Effector memory CD4-positive, alpha-beta T cell (primary cell): ENCODE measurements at regions not wholly inside any gene's neighbourhood (a gene's known extent, or its start where the extent isn't known, plus 50 kb on each side); places are given as distances from the start of the nearest gene placed in this dataset.
"Not testable (repeated sequence)": the region's sequence is repeated elsewhere in the genome, so short reads cannot be mapped to it uniquely, and the experiment has no call there.

Experiments
- DNase-seq, 3 donors: peaks; one replicate each; pipeline ENCODE4 v3.0.0-alpha.2; 2020
- H3K27ac ChIP-seq: 2 replicates; pipeline ENCODE4 v1.7.0; 2013; ENCODE audit warnings: mild to moderate bottlenecking, low read length, moderate library complexity; ENCODE audit not compliant: insufficient read depth, poor library complexity, severe bottlenecking
- H3K27me3 ChIP-seq: replicated peaks from 2 replicates; pipeline ENCODE4 v1.7.0; 2013; ENCODE audit warnings: mild to moderate bottlenecking, low read length; ENCODE audit not compliant: insufficient read depth, control insufficient read depth, poor library complexity, severe bottlenecking
- H3K36me3 ChIP-seq: 2 replicates; pipeline ENCODE4 v1.7.0; 2013; ENCODE audit warnings: mild to moderate bottlenecking, low read length, moderate library complexity; ENCODE audit not compliant: control insufficient read depth, insufficient read depth
- H3K4me1 ChIP-seq: 2 replicates; pipeline ENCODE4 v1.7.0; 2013; ENCODE audit warnings: low read length, mild to moderate bottlenecking; ENCODE audit not compliant: control insufficient read depth, insufficient read depth, poor library complexity, severe bottlenecking
- H3K4me3 ChIP-seq: 2 replicates; pipeline ENCODE4 v1.7.0; 2013; ENCODE audit warnings: low read length, low read depth, mild to moderate bottlenecking; ENCODE audit not compliant: insufficient read depth, poor library complexity, severe bottlenecking
- H3K9me3 ChIP-seq: 2 replicates; pipeline ENCODE4 v1.7.0; 2013; ENCODE audit warnings: mild to moderate bottlenecking, low read length, moderate library complexity; ENCODE audit not compliant: control insufficient read depth

DNA sequence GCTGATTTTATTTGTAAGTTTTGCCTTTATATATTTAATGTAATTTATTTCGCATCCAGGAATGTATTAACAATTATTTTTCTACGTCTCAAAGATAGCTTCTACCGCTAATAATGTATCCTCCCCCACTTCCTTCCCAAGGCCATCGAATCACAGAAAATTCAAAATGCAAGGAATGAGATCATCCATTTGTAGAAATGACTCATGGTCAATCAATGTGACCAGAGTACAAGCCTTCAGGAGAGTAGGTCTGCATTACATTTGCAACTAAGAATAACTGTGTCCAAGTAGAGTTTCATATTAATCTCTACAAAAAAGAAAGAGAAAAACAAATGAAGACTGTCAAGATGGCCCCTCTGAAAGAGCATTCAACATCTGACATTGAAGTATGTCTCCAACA is 205.9 kb upstream of the PHF14 start:
- Histone ChIP-seq H3K4me3 (no peak overlapping the region), H3K27me3 (no peaks in the 10 kb centered on the region), H3K9me3 (no peaks in the 10 kb centered on the region), H3K27ac (no peak overlapping the region), H3K36me3 (no peaks in the 10 kb centered on the region), H3K4me1 (no peaks in the 10 kb centered on the region)
- DNase-seq: no peak

DNA sequence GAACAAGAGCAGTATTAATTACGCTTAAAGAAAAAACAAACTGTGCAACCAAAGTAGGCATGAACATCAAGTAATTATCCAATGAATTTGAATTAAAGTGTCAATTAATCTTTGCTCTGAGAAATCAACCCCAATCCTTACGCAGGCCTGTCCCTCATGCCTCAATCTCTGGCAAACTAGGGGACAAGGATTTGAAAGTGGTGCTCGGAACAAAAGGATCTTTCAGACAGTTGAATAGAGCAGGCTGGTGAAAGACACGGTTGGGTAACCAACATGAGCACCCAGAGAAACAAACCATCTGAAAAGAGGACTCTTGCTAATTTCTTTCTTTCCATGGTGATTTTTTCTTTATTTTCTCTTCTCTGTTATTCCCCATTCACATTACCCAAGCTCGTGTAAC is 203.5 kb upstream of the PHF14 start:
- no peaks in the 10 kb centered on the region for H3K4me1 ChIP-seq
- no peaks in the 10 kb centered on the region for H3K9me3 ChIP-seq
- H3K4me3 ChIP-seq: no peak overlapping the region
- H3K36me3 ChIP-seq: no peaks in the 10 kb centered on the region
- no peak overlapping the region for H3K27ac ChIP-seq
- no peak for DNase-seq
- no peaks in the 10 kb centered on the region for H3K27me3 ChIP-seq

DNA sequence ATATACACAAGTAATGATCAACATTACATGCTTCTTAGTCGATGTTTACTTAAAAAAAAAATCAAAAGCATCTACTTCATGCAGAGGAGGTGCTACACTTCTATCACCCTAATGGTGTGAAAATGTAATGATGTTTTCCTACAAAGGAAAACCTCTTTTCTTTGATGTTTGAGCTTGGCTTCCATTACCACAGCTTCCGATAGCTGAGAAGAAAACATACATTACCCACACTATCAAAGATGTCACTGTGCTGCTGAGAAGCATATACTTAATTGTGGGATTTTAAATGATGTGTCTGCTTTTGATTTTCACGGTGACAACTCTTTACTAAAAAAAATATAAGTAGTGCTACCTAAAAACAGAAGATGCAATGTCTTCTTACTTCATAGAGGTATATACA is 200.2 kb upstream of the PHF14 start:
- no peak overlapping the region for H3K27ac ChIP-seq
- no peaks in the 10 kb centered on the region for H3K4me1 ChIP-seq
- no peaks in the 10 kb centered on the region for H3K9me3 ChIP-seq
- no peaks in the 10 kb centered on the region for H3K27me3 ChIP-seq
- no peak overlapping the region for H3K4me3 ChIP-seq
- DNase-seq: no peak
- no peaks in the 10 kb centered on the region for H3K36me3 ChIP-seq

DNA sequence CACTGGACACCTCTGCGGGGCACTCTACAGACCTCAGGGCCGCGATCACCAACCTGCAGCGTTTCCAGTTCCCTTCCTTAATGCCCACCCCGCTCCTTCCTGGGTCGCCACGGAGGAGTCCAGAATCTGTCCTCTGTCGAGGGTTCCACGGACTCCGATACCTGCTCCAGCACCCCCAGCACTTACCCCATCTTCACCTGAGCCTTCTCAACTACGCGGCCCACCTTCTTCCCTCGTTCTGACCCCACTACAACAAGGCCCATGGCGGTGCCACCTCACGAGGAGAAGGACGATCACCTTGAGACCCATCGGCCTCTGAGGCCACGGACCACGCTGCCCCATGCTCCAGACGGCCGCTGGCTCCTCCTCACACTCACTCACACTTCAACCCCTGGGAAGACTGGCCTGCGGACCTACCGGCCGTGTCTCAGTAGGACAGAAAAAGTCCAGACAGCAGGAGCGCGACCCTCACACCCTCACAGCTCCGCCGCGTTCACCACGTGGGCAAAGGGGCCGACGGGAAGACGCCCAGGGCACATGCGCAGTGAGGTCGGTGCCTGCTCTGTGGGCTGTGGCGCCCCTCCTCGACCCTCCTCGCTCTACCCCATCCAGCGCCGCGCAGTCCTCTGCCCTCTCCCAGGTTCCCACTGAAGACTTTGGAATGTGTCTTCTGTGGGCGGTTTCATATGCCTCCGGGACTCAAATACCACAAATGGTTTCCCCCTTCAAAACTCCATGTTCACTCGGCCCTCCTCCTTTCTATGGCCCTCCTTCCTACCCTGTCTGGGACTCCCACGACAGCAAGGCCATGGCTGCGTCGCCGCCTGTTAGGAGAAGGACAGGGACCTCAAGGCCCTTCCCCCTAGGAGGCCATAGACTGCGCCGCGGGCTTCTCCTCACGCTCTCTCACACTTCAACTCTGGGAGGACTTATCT is 193.9 kb upstream of the PHF14 start:
- DNase-seq: no peak
- Histone ChIP-seq H3K4me3 (no peak overlapping the region), H3K36me3 (no peaks in the 10 kb centered on the region), H3K4me1 (no peaks in the 10 kb centered on the region), H3K27ac (no peak overlapping the region), H3K27me3 (no peaks in the 10 kb centered on the region), H3K9me3 (no peaks in the 10 kb centered on the region)

DNA sequence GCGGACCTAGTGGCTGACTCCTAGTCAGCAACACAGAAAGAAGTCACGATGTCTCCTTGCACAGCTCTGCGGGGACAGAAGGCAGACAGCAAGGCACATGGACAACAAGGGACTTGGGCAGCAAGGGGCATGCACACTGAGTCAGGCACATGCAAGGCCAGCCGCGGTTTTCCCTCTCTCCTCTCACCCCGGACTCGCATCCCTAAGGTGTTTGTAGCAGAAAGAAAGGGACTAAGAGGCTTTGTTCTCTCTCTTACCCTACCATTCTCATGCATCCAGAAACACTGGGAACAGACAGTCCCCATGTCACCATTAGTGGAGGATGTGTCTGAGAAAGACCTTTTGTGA is 193.3 kb upstream of the PHF14 start:
- Histone ChIP-seq H3K9me3 (no peaks in the 10 kb centered on the region), H3K36me3 (no peaks in the 10 kb centered on the region), H3K4me1 (no peaks in the 10 kb centered on the region), H3K27ac (no peak overlapping the region), H3K4me3 (no peak overlapping the region), H3K27me3 (no peaks in the 10 kb centered on the region)
- no peak for DNase-seq

DNA sequence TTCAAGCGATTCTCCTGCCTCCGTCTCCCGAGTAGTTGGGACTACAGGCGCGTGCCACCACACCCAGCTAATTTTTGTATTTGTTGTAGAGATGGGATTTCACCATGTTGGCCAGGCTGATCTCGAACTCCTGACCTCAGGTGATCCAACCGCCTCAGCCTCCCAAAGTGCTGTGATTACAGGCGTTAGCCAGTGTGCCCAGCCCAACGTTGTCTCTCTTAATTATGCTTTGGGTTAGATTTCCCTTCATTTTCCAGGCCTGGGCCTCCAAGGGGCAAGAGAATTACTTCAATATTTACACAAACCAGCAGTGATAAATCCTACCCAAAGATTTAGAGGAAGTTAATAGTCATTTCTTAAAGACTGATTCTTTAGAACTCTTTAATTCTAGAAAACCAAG is 186.7 kb upstream of the PHF14 start:
- H3K9me3 ChIP-seq, H3K4me3 ChIP-seq, H3K27ac ChIP-seq, H3K4me1 ChIP-seq, H3K36me3 ChIP-seq, DNase-seq, H3K27me3 ChIP-seq: not testable (repeated sequence)

DNA sequence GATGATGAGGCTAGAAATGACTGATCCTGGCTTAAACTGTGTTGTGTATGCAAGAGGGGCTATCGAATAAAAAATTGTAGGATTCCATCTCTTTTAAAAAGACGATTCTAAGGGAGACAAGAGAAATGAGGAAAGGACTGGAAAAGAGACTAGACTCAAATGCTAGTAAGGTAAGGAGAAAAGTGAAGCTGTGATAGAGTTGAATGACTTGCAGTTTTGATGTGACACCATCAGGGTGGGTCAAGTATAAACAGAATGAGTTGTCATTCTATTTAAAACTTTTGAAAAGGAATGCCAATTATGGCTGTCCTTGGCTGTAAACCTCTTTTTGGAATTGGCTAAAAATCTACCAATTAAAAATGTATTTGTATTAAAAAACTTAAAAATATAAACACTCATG is 184.5 kb upstream of the PHF14 start:
- Histone ChIP-seq H3K27me3 (no peaks in the 10 kb centered on the region), H3K27ac (no peak overlapping the region), H3K4me3 (no peak overlapping the region), H3K36me3 (no peaks in the 10 kb centered on the region), H3K4me1 (no peaks in the 10 kb centered on the region), H3K9me3 (no peaks in the 10 kb centered on the region)
- DNase-seq: no peak

DNA sequence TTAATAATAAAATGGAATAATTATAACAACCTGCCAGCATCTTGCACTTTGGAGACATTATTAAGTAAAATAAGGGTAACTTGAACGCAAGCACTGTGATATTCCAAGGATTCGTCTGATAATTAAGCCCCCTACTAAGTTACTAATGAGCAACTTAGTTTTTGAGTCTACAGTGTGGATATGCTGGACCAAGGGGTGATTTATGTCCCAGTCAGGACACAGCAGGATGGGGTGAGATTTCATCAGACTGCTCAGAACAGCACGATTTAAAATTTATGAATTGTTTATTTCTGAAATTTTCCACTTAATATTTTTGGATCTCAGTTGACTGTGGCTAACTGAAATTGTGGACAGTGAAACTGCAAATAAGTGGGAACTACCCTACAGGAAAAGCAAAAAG is 182.8 kb upstream of the PHF14 start:
- Histone ChIP-seq H3K4me1 (no peaks in the 10 kb centered on the region), H3K9me3 (no peaks in the 10 kb centered on the region), H3K27me3 (no peaks in the 10 kb centered on the region), H3K4me3 (no peak overlapping the region), H3K36me3 (no peaks in the 10 kb centered on the region), H3K27ac (no peak overlapping the region)
- DNase-seq: no peak

DNA sequence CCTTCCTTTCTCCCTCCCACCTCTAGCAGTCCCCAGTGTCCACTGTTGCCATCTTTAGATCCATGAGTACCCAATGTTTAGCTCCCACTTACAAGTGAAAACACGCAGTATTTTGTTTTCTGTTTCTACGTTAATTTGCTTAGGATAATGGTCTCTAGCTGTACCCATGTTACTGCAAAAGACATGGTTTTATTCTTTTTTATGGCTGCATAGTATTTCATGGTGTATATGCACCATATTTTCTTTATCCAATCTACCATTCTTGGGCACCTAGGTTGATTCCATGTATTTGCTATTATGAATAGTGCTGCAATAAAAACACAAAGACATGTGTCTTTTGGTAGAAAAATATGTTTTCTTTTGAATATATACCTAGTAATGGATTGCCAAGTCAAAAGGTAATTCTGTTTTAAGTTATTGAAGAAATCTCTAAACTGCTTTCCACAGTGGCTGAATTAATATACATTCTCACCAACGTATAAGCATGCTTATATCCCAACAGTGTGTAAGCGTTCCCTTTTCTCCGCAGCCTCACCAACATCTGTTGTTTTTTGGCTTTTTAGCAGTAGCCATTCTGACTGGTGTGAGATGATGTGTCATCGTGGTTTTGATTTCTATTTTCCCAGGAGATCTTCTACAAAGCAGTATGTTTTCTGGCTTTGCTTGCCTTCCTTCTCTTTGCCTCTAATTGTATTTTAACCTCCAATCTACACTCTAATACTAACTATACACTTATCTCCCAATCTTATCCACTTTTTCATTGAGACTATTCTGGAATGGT is 179.5 kb upstream of the PHF14 start:
- Histone ChIP-seq H3K4me1 (no peaks in the 10 kb centered on the region), H3K27me3 (no peaks in the 10 kb centered on the region), H3K4me3 (no peak overlapping the region), H3K9me3 (no peaks in the 10 kb centered on the region), H3K36me3 (no peaks in the 10 kb centered on the region), H3K27ac (no peak overlapping the region)
- DNase-seq: no peak

DNA sequence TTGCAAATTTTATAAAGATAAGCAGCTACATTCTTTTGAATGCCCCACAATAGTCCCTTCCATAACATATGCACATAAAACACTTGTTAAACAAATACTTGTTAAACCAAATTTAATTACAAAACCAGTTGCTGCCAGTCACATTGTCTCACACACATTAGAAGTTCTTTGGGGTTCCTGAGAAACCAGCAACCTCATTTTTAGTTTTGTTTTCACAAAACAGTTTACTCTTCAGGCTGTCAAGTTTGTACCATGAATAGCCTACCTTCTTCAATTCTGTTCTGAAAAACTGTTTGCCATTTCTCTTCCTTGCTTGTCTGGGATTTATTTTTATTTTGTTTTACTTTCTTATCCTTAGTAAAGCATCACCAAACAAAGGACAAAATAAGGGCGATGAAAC is 176.5 kb upstream of the PHF14 start:
- Histone ChIP-seq H3K27ac (no peak overlapping the region), H3K9me3 (no peaks in the 10 kb centered on the region), H3K4me1 (no peaks in the 10 kb centered on the region), H3K4me3 (no peak overlapping the region), H3K27me3 (no peaks in the 10 kb centered on the region), H3K36me3 (no peaks in the 10 kb centered on the region)
- no peak for DNase-seq
